ENCODE measurements at regions not wholly inside any gene's neighbourhood (a gene's known extent, or its start where the extent isn't known, plus 50 kb on each side); places are given as distances from the start of the nearest gene placed in this dataset.

DNA sequence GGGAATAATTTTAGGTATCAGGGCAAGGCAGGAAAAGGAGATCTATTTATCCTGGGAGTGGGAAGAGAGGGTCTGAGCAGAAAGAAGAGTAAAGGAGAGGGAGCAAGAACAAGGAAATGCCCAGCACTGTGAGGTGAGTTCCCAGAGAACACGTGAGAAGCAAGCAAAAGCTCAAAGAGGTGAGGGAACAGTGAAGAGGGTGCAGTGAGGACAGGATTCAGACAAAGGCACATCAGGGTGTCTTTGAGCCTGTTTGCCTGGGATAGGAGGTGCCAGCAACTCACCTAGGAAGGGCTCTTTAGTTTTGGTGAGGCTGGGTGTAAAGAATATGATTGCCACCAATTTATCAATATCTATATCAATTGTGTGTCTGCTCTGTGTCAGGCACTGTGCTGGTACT is 88.9 kb upstream of the NRXN3 start:
- H3K4me3 ChIP-seq (ENCODE audit: low read depth, low read length), result no peak overlapping the region
- TF ChIP-seq, protein P1, sequence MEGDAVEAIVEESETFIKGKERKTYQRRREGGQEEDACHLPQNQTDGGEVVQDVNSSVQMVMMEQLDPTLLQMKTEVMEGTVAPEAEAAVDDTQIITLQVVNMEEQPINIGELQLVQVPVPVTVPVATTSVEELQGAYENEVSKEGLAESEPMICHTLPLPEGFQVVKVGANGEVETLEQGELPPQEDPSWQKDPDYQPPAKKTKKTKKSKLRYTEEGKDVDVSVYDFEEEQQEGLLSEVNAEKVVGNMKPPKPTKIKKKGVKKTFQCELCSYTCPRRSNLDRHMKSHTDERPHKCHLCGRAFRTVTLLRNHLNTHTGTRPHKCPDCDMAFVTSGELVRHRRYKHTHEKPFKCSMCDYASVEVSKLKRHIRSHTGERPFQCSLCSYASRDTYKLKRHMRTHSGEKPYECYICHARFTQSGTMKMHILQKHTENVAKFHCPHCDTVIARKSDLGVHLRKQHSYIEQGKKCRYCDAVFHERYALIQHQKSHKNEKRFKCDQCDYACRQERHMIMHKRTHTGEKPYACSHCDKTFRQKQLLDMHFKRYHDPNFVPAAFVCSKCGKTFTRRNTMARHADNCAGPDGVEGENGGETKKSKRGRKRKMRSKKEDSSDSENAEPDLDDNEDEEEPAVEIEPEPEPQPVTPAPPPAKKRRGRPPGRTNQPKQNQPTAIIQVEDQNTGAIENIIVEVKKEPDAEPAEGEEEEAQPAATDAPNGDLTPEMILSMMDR (IDR thresholded peaks at IDR 0.05; ENCODE audit: insufficient read depth, low read length, missing control alignments), result no peak
- ChIA-PET CTCF (no interaction called here), POLR2A (no interaction called here)
- no peak for DNase-seq (ENCODE audit: low read depth, low spot score)

GRCh38 chr14:78083837-78084236 is 86.3 kb upstream of the NRXN3 start:
- TF ChIP-seq, protein P1 (IDR thresholded peaks at IDR 0.05; ENCODE audit: insufficient read depth, low read length, missing control alignments), result no peak
- no peak for DNase-seq (ENCODE audit: low read depth, low spot score)
- POLR2A ChIA-PET, result no interaction called here
- CTCF ChIA-PET, result no interaction called here
- H3K4me3 ChIP-seq (ENCODE audit: low read depth, low read length), result no peak overlapping the region

- ChIA-PET CTCF (no interaction called here), POLR2A (no interaction called here)
- H3K4me3 ChIP-seq (ENCODE audit: low read depth, low read length), result no peak overlapping the region
- no peak for DNase-seq (ENCODE audit: low read depth, low spot score)
- TF ChIP-seq, protein P1 (IDR thresholded peaks at IDR 0.05; ENCODE audit: insufficient read depth, low read length, missing control alignments), result no peak
Measured at GRCh38 chr14:78086342-78086741, 83.8 kb upstream of the NRXN3 start.

DNA sequence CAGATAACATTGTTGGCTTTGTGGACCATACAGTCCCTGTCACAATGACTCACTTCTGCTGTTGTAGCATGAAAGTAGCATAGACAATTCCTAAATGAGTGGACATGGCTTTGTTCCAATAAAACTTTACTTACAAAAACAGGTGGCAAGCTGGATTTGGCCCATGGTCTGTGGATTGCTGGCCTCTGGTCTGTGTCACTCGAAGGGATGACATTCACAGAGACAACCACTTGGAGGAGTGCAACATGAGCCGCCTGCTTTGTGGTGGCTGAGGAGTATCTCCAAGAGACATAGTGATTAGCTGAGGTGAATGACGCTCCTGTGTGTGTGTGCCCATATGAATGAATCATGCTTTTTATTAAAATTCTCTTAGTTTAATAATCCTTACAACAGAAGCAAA is 81.3 kb upstream of the NRXN3 start:
- POLR2A ChIA-PET, result no interaction called here
- CTCF ChIA-PET, result no interaction called here
- no peak overlapping the region for H3K4me3 ChIP-seq (ENCODE audit: low read depth, low read length)
- no peak for DNase-seq (ENCODE audit: low read depth, low spot score)
- TF ChIP-seq, protein P1 (IDR thresholded peaks at IDR 0.05; ENCODE audit: insufficient read depth, low read length, missing control alignments), result no peak

- POLR2A ChIA-PET, result no interaction called here
- DNase-seq (ENCODE audit: low read depth, low spot score), result no peak
- no peak overlapping the region for H3K4me3 ChIP-seq (ENCODE audit: low read depth, low read length)
- CTCF ChIA-PET, result no interaction called here
- TF ChIP-seq, protein P1 (IDR thresholded peaks at IDR 0.05; ENCODE audit: insufficient read depth, low read length, missing control alignments), result no peak
Measured at GRCh38 chr14:78090864-78091263, 79.3 kb upstream of the NRXN3 start.

GRCh38 chr14:78091361-78091760 is 78.8 kb upstream of the NRXN3 start:
- TF ChIP-seq, protein P1 (IDR thresholded peaks at IDR 0.05; ENCODE audit: insufficient read depth, low read length, missing control alignments), result no peak
- ChIA-PET CTCF (no interaction called here), POLR2A (no interaction called here)
- no peak overlapping the region for H3K4me3 ChIP-seq (ENCODE audit: low read depth, low read length)
- DNase-seq (ENCODE audit: low read depth, low spot score), result no peak
